Neural cell (in vitro differentiated cells): ENCODE measurements at regions not wholly inside any gene's neighbourhood (a gene's known extent, or its start where the extent isn't known, plus 50 kb on each side); places are given as distances from the start of the nearest gene placed in this dataset.

Experiments
- CTCF ChIP-seq: fragments of 450-650 bp; IDR thresholded peaks from 2 replicates; pipeline ENCODE4 v1.5.1; 2014; ENCODE audit warnings: antibody characterized with exemption, mild to moderate bottlenecking, moderate library complexity; ENCODE audit not compliant: poor library complexity, severe bottlenecking
- EZH2 ChIP-seq: fragments of 200-600, 300-800 bp; shearing (Covaris generic), sonication (generic); IDR thresholded peaks from 2 replicates; pipeline ENCODE4 v1.6.1; 2014; ENCODE audit warnings: antibody characterized with exemption, low read length, borderline replicate concordance, mild to moderate bottlenecking; ENCODE audit not compliant: insufficient read depth, poor library complexity, severe bottlenecking
- POLR2AphosphoS5 ChIP-seq: IDR thresholded peaks from 2 replicates; pipeline ENCODE4 v1.6.1; 2012
- RAD21 ChIP-seq: fragments of 450-650 bp; conservative IDR thresholded peaks from 2 replicates; pipeline ENCODE4 v1.6.1; 2014; ENCODE audit warnings: antibody characterized with exemption, mild to moderate bottlenecking, moderate library complexity
- REST ChIP-seq: IDR thresholded peaks from 2 replicates; pipeline ENCODE4 v1.6.1; 2012; ENCODE audit warnings: borderline replicate concordance
- TAF1 ChIP-seq: IDR thresholded peaks from 2 replicates; pipeline ENCODE4 v1.6.1; 2012; ENCODE audit warnings: low read depth

GRCh38 chr5:147169901-147170300 is 64.9 kb upstream of the STK32A start:
- no peak for TF ChIP-seq CTCF
- no peak for TF ChIP-seq RAD21
- TF ChIP-seq EZH2: no peak
- TF ChIP-seq TAF1: no peak
- TF ChIP-seq REST: no peak
- TF ChIP-seq POLR2AphosphoS5: no peak
